CD4-positive, alpha-beta T cell treated with Interleukin-12 subunit alpha and Interleukin-12 subunit beta, for 1 hour (primary cell): ENCODE measurements at regions not wholly inside any gene's neighbourhood (a gene's known extent, or its start where the extent isn't known, plus 50 kb on each side); places are given as distances from the start of the nearest gene placed in this dataset.
A peak's percentile ranks its signal among the peaks of the same experiment; 100 is the strongest.
"Not testable (repeated sequence)": the region's sequence is repeated elsewhere in the genome, so short reads cannot be mapped to it uniquely, and the experiment has no call there.

ENCODE experiments used
- DNase-seq: peaks from one replicate; pipeline ENCODE4 v3.0.0-alpha.2; 2020

GRCh38 chrX:80929251-80929650, 119.6 kb upstream of the BRWD3 start:
- no peak for DNase-seq

- DNase-seq, result no peak
Measured at GRCh38 chrX:80917919-80918318, 108.2 kb upstream of the BRWD3 start.

- DNase-seq, result not testable (repeated sequence)
Measured at GRCh38 chrX:80912351-80912750, 102.7 kb upstream of the BRWD3 start.

- no peak for DNase-seq
Measured at GRCh38 chrX:80879916-80880315, 70.2 kb upstream of the BRWD3 start.

GRCh38 chrX:80879143-80879542, 69.5 kb upstream of the BRWD3 start:
- no peak for DNase-seq

- peak; percentile 26 for DNase-seq
Measured at GRCh38 chrX:80876877-80877276, 67.2 kb upstream of the BRWD3 start.
